Right lobe of liver (tissue), 6 donors: ENCODE measurements at regions not wholly inside any gene's neighbourhood (a gene's known extent, or its start where the extent isn't known, plus 50 kb on each side); places are given as distances from the start of the nearest gene placed in this dataset.
A peak's percentile ranks its signal among the peaks of the same experiment; 100 is the strongest.
"Not testable (repeated sequence)": the region's sequence is repeated elsewhere in the genome, so short reads cannot be mapped to it uniquely, and the experiment has no call there.

Source experiments
- ATAC-seq, 4 donors: fragments of 200-7000 bp; cut with Tn5 transposase; one replicate each; pipeline ENCODE4 v1.9.1; 2020; ENCODE audit warnings: mild to moderate bottlenecking in 4 of 4, moderate library complexity in 4 of 4
- DNase-seq, 3 donors: peaks; one replicate each; pipeline ENCODE4 v3.0.0-alpha.2; 2020
- H3K27ac ChIP-seq, 3 donors: fragments of 200-600 bp; one replicate each; pipeline ENCODE4 v1.8.0; 2022
- H3K27me3 ChIP-seq, 2 donors: fragments of 200-600 bp; one replicate each; pipeline ENCODE4 v1.8.0; 2022
- H3K36me3 ChIP-seq, 4 donors: fragments of 200-600 bp; sonication (generic) in 1 of 4; one replicate each; pipeline versions ENCODE4 v1.5.1 to v1.8.0; 2017 to 2022; ENCODE audit warnings: control low read depth in 1 of 4
- H3K4me1 ChIP-seq, 4 donors: fragments of 200-600 bp; sonication (generic) in 1 of 4; one replicate each; pipeline versions ENCODE4 v1.5.1 to v1.8.0; 2017 to 2022; ENCODE audit warnings: control low read depth in 1 of 4
- H3K4me3 ChIP-seq, 3 donors: fragments of 200-600 bp; one replicate each; pipeline ENCODE4 v1.8.0; 2022
- H3K9me3 ChIP-seq, 4 donors: fragments of 200-600 bp; sonication (generic) in 1 of 4; one replicate each; pipeline versions ENCODE4 v1.5.1 to v1.8.0; 2017 to 2022; ENCODE audit warnings: control low read depth in 1 of 4
- CTCF ChIP-seq, 4 donors: fragments of 200-600 bp in 3 of 4; fragments of 450-650 bp in 1 of 4; IDR thresholded peaks; one replicate each; pipeline versions ENCODE4 v1.5.1 to v1.8.0; 2016 to 2022; ENCODE audit warnings: antibody characterized with exemption in 4 of 4, mild to moderate bottlenecking in 2 of 4
- POLR2A ChIP-seq: fragments of 450-650 bp; IDR thresholded peaks from one replicate; pipeline ENCODE4 v1.6.1; 2017; ENCODE audit warnings: antibody characterized with exemption, mild to moderate bottlenecking
- WGBS: methylation state at CpG from one replicate; pipeline ENCODE4 v1.1.6; 2018; ENCODE audit warnings: low coverage, low lambda C conversion rate; ENCODE audit not compliant: insufficient coverage; ENCODE audit errors: missing lambda C conversion rate; 5-methylcytosine and 5-hydroxymethylcytosine counted together
- intact Hi-C, 2 donors: fragments of 100-400 bp; cut with DNase I; formaldehyde crosslinking; loops; one replicate each; pipeline versions ENCODE4 v1.11.2 to v1.14.1; 2022
- donor health status: DM: no; HTN: yes; CAD: no.
- donor health status: DM: no; HTN: no; CAD: no.
- donor health status: DM: no; HTN: no; CAD: no.
- donor health status: DM: no; HTN: yes; CAD: no.
- donor health status: DM: no; HTN: yes; CAD: no.

- H3K4me3 ChIP-seq, ATAC-seq, H3K36me3 ChIP-seq, intact Hi-C loops, H3K27ac ChIP-seq, H3K9me3 ChIP-seq, H3K27me3 ChIP-seq, DNase-seq, H3K4me1 ChIP-seq: not testable (repeated sequence)
- WGBS: no CpG with 5 or more reads among the region's 3 CpGs
Observed at GRCh38 chr11:48649064-48649463, 160.5 kb downstream of the OR4A47 start.

GRCh38 chr11:48669146-48669545 is 180.6 kb downstream of the OR4A47 start:
- H3K4me1 ChIP-seq: no peaks in the 10 kb centered on the region
- TF ChIP-seq POLR2A: no peak
- TF ChIP-seq CTCF (IDR thresholded peaks at IDR 0.05): no peak
- H3K27ac ChIP-seq: no peak overlapping the region
- 88% methylated on average over 1 of the region's 1 CpG for WGBS
- no peaks in the 10 kb centered on the region for H3K36me3 ChIP-seq
- H3K9me3 ChIP-seq: peaks cover 0 to 28% (median 0%) of the 10 kb centered on the region in 4 donors
- H3K4me3 ChIP-seq: no peak overlapping the region
- no peak for DNase-seq
- H3K27me3 ChIP-seq: no peaks in the 10 kb centered on the region
- no peak for ATAC-seq
- intact Hi-C loops: no loop called here

GRCh38 chr11:48675945-48676344 is 187.4 kb downstream of the OR4A47 start:
- Histone ChIP-seq H3K27me3 (no peaks in the 10 kb centered on the region), H3K4me3 (no peak overlapping the region), H3K27ac (no peak overlapping the region), H3K4me1 (no peaks in the 10 kb centered on the region), H3K9me3 (no peaks in the 10 kb centered on the region), H3K36me3 (no peaks in the 10 kb centered on the region)
- WGBS: 78% methylated on average over 3 of the region's 3 CpGs
- DNase-seq (no peak), ATAC-seq (no peak)
- intact Hi-C loops: no loop called here
- no peak for TF ChIP-seq POLR2A
- TF ChIP-seq CTCF (IDR thresholded peaks at IDR 0.05): no peak

GRCh38 chr11:48683226-48683720 is 194.7 kb downstream of the OR4A47 start:
- no peak overlapping the region for H3K4me3 ChIP-seq
- no peaks in the 10 kb centered on the region for H3K4me1 ChIP-seq
- no peak for TF ChIP-seq CTCF (IDR thresholded peaks at IDR 0.05)
- no peak for TF ChIP-seq POLR2A
- 25% methylated on average over 4 of the region's 5 CpGs for WGBS
- no peaks in the 10 kb centered on the region for H3K27me3 ChIP-seq
- intact Hi-C loops: no loop called here
- ATAC-seq: no peak
- no peaks in the 10 kb centered on the region for H3K9me3 ChIP-seq
- no peak overlapping the region for H3K27ac ChIP-seq
- H3K36me3 ChIP-seq: no peaks in the 10 kb centered on the region
- peak in 2 of 3 donors; percentile 4 to 5 for DNase-seq

- H3K4me3 ChIP-seq, H3K27ac ChIP-seq, H3K4me1 ChIP-seq, H3K36me3 ChIP-seq, intact Hi-C loops, H3K9me3 ChIP-seq, H3K27me3 ChIP-seq, DNase-seq, ATAC-seq: not testable (repeated sequence)
- 63% methylated on average over 2 of the region's 5 CpGs for WGBS
Observed at GRCh38 chr11:48729503-48729902, 240.9 kb downstream of the OR4A47 start.

GRCh38 chr11:48750081-48750480 is 233.6 kb downstream of the TRIM51G start:
- H3K4me3 ChIP-seq, H3K27ac ChIP-seq, H3K36me3 ChIP-seq, H3K9me3 ChIP-seq, intact Hi-C loops, H3K4me1 ChIP-seq, H3K27me3 ChIP-seq, DNase-seq, ATAC-seq: not testable (repeated sequence)
- 84% methylated on average over 5 of the region's 10 CpGs for WGBS
